ENCODE measurements at regions not wholly inside any gene's neighbourhood (a gene's known extent, or its start where the extent isn't known, plus 50 kb on each side); places are given as distances from the start of the nearest gene placed in this dataset.

DNA sequence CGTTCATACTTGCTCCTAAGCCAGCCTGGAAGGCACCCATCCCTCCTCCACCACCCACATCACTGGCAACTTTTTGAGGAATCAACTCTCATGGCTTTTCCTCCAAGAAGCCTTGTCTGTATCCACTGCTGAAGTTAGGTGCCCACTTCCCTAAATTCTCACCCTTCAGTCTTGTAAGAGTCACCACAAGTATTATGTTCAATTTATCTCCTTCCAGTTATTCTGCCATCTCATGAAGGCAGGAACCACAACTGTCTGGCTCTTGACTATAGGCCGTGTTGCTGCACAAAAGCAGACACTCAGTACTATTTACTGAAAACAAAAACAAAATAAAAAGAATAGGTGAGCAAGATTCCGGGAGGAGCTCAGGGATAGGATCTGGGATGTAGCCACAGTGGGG is 234.8 kb downstream of the CYRIA start:
- Mint-ChIP-seq H3K4me1 (ENCODE audit: low read depth, unreplicated experiment) (no peaks in the 10 kb centered on the region), H3K27me3 (ENCODE audit: unreplicated experiment) (peaks cover 4% of the 10 kb centered on the region), H3K36me3 (ENCODE audit: unreplicated experiment) (peaks cover 5% of the 10 kb centered on the region), H3K27ac (ENCODE audit: unreplicated experiment) (no peak overlapping the region), H3K4me3 (ENCODE audit: unreplicated experiment) (no peak overlapping the region), H3K9me3 (ENCODE audit: unreplicated experiment) (no peaks in the 10 kb centered on the region)
- no peak for DNase-seq
- TF ChIP-seq CTCF (IDR thresholded peaks at IDR 0.05; ENCODE audit: partially characterized antibody, unreplicated experiment) = no peak

- H3K9me3 Mint-ChIP-seq (ENCODE audit: unreplicated experiment) = no peaks in the 10 kb centered on the region
- H3K27ac Mint-ChIP-seq (ENCODE audit: unreplicated experiment) = no peak overlapping the region
- H3K36me3 Mint-ChIP-seq (ENCODE audit: unreplicated experiment) = peaks cover 5% of the 10 kb centered on the region
- H3K27me3 Mint-ChIP-seq (ENCODE audit: unreplicated experiment) = peaks cover 4% of the 10 kb centered on the region
- TF ChIP-seq CTCF (IDR thresholded peaks at IDR 0.05; ENCODE audit: partially characterized antibody, unreplicated experiment) = no peak
- DNase-seq = no peak
- H3K4me3 Mint-ChIP-seq (ENCODE audit: unreplicated experiment) = no peak overlapping the region
- H3K4me1 Mint-ChIP-seq (ENCODE audit: low read depth, unreplicated experiment) = no peaks in the 10 kb centered on the region
These were observed 236.0 kb downstream of the CYRIA start for GRCh38 chr2:16429431-16430145.

- Mint-ChIP-seq H3K27me3 (ENCODE audit: unreplicated experiment) (peaks cover 4% of the 10 kb centered on the region), H3K27ac (ENCODE audit: unreplicated experiment) (no peak overlapping the region), H3K36me3 (ENCODE audit: unreplicated experiment) (peaks cover 5% of the 10 kb centered on the region), H3K4me1 (ENCODE audit: low read depth, unreplicated experiment) (no peaks in the 10 kb centered on the region), H3K4me3 (ENCODE audit: unreplicated experiment) (no peak overlapping the region), H3K9me3 (ENCODE audit: unreplicated experiment) (no peaks in the 10 kb centered on the region)
- no peak for TF ChIP-seq CTCF (IDR thresholded peaks at IDR 0.05; ENCODE audit: partially characterized antibody, unreplicated experiment)
- DNase-seq = no peak
These were observed 236.6 kb downstream of the CYRIA start for GRCh38 chr2:16429002-16429401.

DNA sequence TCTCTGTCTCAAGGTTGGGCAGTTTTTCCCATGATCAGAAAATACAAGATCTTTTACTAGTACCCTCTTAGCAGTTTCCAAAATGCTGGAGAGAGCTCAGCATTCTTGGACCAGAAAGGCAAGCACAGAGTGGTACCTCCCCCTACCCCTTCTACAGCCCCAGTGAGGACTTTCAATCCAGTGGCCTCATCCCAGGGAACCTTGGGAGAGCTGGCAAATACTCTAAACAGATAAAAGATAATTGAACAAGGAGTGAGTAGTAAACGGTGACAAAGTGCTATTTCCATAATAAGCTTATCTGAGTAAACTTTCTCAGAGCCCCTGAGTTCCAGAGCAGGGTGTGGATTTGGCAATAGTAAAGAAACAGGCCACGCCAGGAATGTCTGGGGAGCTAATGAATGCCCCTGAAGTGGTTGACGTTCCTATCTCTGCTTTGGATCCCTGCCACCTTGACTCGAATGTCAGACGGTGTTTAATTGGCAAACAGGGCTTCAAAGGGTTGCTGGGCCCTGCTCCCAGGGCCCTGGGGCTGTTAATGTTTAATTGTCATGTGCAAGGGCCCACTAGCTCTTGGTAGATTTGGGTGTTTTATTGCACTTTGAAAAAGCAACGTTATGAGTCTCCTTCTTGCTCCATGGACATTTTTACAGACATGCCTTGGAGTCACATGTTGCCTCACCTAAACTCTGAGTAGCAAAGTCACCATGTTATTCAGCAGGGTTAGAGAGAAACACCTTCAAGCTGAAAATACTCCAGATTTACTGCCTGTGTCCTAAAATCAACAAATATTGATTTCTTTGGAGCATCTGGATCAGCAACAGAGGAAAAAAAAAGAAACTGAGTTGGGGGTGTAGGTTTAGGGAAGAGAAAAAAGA is 239.9 kb downstream of the CYRIA start:
- Mint-ChIP-seq H3K27ac (ENCODE audit: unreplicated experiment) (no peak overlapping the region), H3K9me3 (ENCODE audit: unreplicated experiment) (no peaks in the 10 kb centered on the region), H3K36me3 (ENCODE audit: unreplicated experiment) (peaks cover 3% of the 10 kb centered on the region), H3K27me3 (ENCODE audit: unreplicated experiment) (peaks cover 2% of the 10 kb centered on the region), H3K4me3 (ENCODE audit: unreplicated experiment) (no peak overlapping the region), H3K4me1 (ENCODE audit: low read depth, unreplicated experiment) (no peaks in the 10 kb centered on the region)
- DNase-seq = no peak
- TF ChIP-seq CTCF (IDR thresholded peaks at IDR 0.05; ENCODE audit: partially characterized antibody, unreplicated experiment) = no peak

DNA sequence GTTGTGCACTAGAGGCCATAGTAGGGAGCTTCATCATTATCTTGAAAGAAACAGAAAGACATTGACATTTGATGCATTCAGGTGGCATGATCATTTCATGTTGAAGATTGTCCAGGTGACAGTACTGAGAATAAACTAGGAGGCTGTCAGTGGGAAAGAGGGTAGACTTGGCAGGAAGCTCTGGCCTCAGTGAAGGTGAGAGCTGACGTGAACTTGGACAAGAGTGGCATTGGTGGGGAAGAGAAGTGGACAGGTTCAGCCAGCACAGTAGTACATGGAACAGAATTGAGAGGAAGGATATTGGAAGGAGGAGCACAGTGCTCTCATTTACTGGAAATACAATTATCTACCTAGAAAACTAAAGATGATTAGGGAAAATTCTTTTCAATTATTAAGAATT is 245.2 kb downstream of the CYRIA start:
- TF ChIP-seq CTCF (IDR thresholded peaks at IDR 0.05; ENCODE audit: partially characterized antibody, unreplicated experiment) = no peak
- H3K36me3 Mint-ChIP-seq (ENCODE audit: unreplicated experiment) = no peaks in the 10 kb centered on the region
- no peak overlapping the region for H3K27ac Mint-ChIP-seq (ENCODE audit: unreplicated experiment)
- no peak for DNase-seq
- H3K27me3 Mint-ChIP-seq (ENCODE audit: unreplicated experiment) = no peaks in the 10 kb centered on the region
- H3K4me1 Mint-ChIP-seq (ENCODE audit: low read depth, unreplicated experiment) = no peaks in the 10 kb centered on the region
- H3K4me3 Mint-ChIP-seq (ENCODE audit: unreplicated experiment) = no peak overlapping the region
- no peaks in the 10 kb centered on the region for H3K9me3 Mint-ChIP-seq (ENCODE audit: unreplicated experiment)
